ENCODE measurements at regions not wholly inside any gene's neighbourhood (a gene's known extent, or its start where the extent isn't known, plus 50 kb on each side); places are given as distances from the start of the nearest gene placed in this dataset.

DNA sequence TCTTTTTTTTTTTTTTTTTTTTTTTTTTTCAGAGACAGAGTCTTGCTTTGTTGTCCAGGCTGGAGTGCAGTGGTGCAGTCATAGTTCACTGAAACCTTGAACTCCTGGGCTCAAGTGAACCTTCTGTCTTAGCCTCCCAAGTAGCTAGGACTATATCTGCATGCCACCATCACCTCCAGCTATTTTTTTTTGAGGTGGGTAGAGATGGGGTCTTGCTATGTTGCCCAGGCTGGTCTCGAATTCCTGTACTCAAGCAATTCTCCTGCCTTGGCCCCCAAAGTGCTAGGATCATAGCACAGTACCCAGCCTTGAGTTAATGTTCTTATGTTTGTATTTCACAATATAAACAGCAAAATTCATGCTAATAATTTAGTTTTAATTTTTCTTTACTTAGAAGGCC lies 62.9 kb upstream of the IGFBP2 start:
- H3K4me3 Mint-ChIP-seq (ENCODE audit: unreplicated experiment) = no peak overlapping the region
- no peak for FAIRE-seq
- H3K36me3 ChIP-seq (ENCODE audit: insufficient read depth, low read length) = no peaks in the 10 kb centered on the region

GRCh38 chr2:216571178-216571908 lies 61.9 kb upstream of the IGFBP2 start:
- Mint-ChIP-seq H3K4me1 (ENCODE audit: low read depth, unreplicated experiment) (peaks cover 5% of the 10 kb centered on the region), H3K27ac (ENCODE audit: unreplicated experiment) (no peak overlapping the region), H3K9me3 (ENCODE audit: unreplicated experiment) (peaks cover 1% of the 10 kb centered on the region), H3K4me3 (ENCODE audit: unreplicated experiment) (no peak overlapping the region), H3K27me3 (ENCODE audit: low read depth, unreplicated experiment) (peaks cover 5% of the 10 kb centered on the region), H3K36me3 (ENCODE audit: low read depth, unreplicated experiment) (no peaks in the 10 kb centered on the region)
- H3K4me1 ChIP-seq (ENCODE audit: insufficient read depth, low read length) = no peaks in the 10 kb centered on the region
- TF ChIP-seq EZH2 (IDR thresholded peaks at IDR 0.05; ENCODE audit: insufficient read depth, low read length) = no peak
- TF ChIP-seq, protein P1, sequence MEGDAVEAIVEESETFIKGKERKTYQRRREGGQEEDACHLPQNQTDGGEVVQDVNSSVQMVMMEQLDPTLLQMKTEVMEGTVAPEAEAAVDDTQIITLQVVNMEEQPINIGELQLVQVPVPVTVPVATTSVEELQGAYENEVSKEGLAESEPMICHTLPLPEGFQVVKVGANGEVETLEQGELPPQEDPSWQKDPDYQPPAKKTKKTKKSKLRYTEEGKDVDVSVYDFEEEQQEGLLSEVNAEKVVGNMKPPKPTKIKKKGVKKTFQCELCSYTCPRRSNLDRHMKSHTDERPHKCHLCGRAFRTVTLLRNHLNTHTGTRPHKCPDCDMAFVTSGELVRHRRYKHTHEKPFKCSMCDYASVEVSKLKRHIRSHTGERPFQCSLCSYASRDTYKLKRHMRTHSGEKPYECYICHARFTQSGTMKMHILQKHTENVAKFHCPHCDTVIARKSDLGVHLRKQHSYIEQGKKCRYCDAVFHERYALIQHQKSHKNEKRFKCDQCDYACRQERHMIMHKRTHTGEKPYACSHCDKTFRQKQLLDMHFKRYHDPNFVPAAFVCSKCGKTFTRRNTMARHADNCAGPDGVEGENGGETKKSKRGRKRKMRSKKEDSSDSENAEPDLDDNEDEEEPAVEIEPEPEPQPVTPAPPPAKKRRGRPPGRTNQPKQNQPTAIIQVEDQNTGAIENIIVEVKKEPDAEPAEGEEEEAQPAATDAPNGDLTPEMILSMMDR (IDR thresholded peaks at IDR 0.05; ENCODE audit: insufficient read depth, low read depth, low read length) = no peak
- H3K9ac ChIP-seq (ENCODE audit: low read length) = no peak overlapping the region
- no peak overlapping the region for H3K27ac ChIP-seq (ENCODE audit: low read depth, low read length)
- no peaks in the 10 kb centered on the region for H3K36me3 ChIP-seq (ENCODE audit: insufficient read depth, low read length)
- no peak overlapping the region for H3K4me2 ChIP-seq (ENCODE audit: low read length)
- no peaks in the 10 kb centered on the region for H4K20me1 ChIP-seq (ENCODE audit: insufficient read depth, low read length)
- H3K27me3 ChIP-seq (ENCODE audit: insufficient read depth, low read length) = peaks cover 3% of the 10 kb centered on the region
- H3K4me3 ChIP-seq (ENCODE audit: insufficient read depth, low read depth, low read length) = no peak overlapping the region
- no peaks in the 10 kb centered on the region for H3K79me2 ChIP-seq (ENCODE audit: insufficient read depth, low read length)
- DNase-seq (ENCODE audit: low read depth) (no peak), FAIRE-seq (no peak)
- no peak overlapping the region for H2AFZ ChIP-seq (ENCODE audit: low read depth, low read length)
- no peaks in the 10 kb centered on the region for H3K9me3 ChIP-seq (ENCODE audit: insufficient read depth, low read depth, low read length)

More for the DNA sequence above, 62.9 kb upstream of the IGFBP2 start:
- Histone ChIP-seq H3K79me2 (ENCODE audit: insufficient read depth, low read length) (no peaks in the 10 kb centered on the region), H3K9ac (ENCODE audit: low read length) (no peak overlapping the region), H3K27me3 (ENCODE audit: insufficient read depth, low read length) (peaks cover 3% of the 10 kb centered on the region), H3K4me2 (ENCODE audit: low read length) (no peak overlapping the region), H3K9me3 (ENCODE audit: insufficient read depth, low read depth, low read length) (no peaks in the 10 kb centered on the region), H4K20me1 (ENCODE audit: insufficient read depth, low read length) (no peaks in the 10 kb centered on the region), H2AFZ (ENCODE audit: low read depth, low read length) (no peak overlapping the region), H3K27ac (ENCODE audit: low read depth, low read length) (no peak overlapping the region), H3K4me1 (ENCODE audit: insufficient read depth, low read length) (no peaks in the 10 kb centered on the region), H3K4me3 (ENCODE audit: insufficient read depth, low read depth, low read length) (no peak overlapping the region)
- H3K4me1 Mint-ChIP-seq (ENCODE audit: low read depth, unreplicated experiment) = peaks cover 7% of the 10 kb centered on the region
- no peak overlapping the region for H3K27ac Mint-ChIP-seq (ENCODE audit: unreplicated experiment)
- no peaks in the 10 kb centered on the region for H3K36me3 Mint-ChIP-seq (ENCODE audit: low read depth, unreplicated experiment)
- peaks cover 1% of the 10 kb centered on the region for H3K9me3 Mint-ChIP-seq (ENCODE audit: unreplicated experiment)
- DNase-seq (ENCODE audit: low read depth) = no peak
- no peak for TF ChIP-seq EZH2 (IDR thresholded peaks at IDR 0.05; ENCODE audit: insufficient read depth, low read length)
- TF ChIP-seq, protein P1 (IDR thresholded peaks at IDR 0.05; ENCODE audit: insufficient read depth, low read depth, low read length) = no peak
- peaks cover 5% of the 10 kb centered on the region for H3K27me3 Mint-ChIP-seq (ENCODE audit: low read depth, unreplicated experiment)

- H3K27me3 ChIP-seq (ENCODE audit: insufficient read depth, low read length) = peaks cover 3% of the 10 kb centered on the region
- DNase-seq (ENCODE audit: low read depth) = no peak
- FAIRE-seq = no peak
- H3K36me3 ChIP-seq (ENCODE audit: insufficient read depth, low read length) = no peaks in the 10 kb centered on the region
- H3K4me2 ChIP-seq (ENCODE audit: low read length) = no peak overlapping the region
- Mint-ChIP-seq H3K27ac (ENCODE audit: unreplicated experiment) (no peak overlapping the region), H3K27me3 (ENCODE audit: low read depth, unreplicated experiment) (peaks cover 5% of the 10 kb centered on the region), H3K4me1 (ENCODE audit: low read depth, unreplicated experiment) (peaks cover 5% of the 10 kb centered on the region), H3K36me3 (ENCODE audit: low read depth, unreplicated experiment) (no peaks in the 10 kb centered on the region), H3K9me3 (ENCODE audit: unreplicated experiment) (peaks cover 1% of the 10 kb centered on the region), H3K4me3 (ENCODE audit: unreplicated experiment) (no peak overlapping the region)
- no peak overlapping the region for H2AFZ ChIP-seq (ENCODE audit: low read depth, low read length)
- H3K9ac ChIP-seq (ENCODE audit: low read length) = no peak overlapping the region
- TF ChIP-seq EZH2 (IDR thresholded peaks at IDR 0.05; ENCODE audit: insufficient read depth, low read length) = no peak
- TF ChIP-seq, protein P1 (IDR thresholded peaks at IDR 0.05; ENCODE audit: insufficient read depth, low read depth, low read length) = no peak
- no peaks in the 10 kb centered on the region for H4K20me1 ChIP-seq (ENCODE audit: insufficient read depth, low read length)
- H3K79me2 ChIP-seq (ENCODE audit: insufficient read depth, low read length) = no peaks in the 10 kb centered on the region
- H3K4me1 ChIP-seq (ENCODE audit: insufficient read depth, low read length) = no peaks in the 10 kb centered on the region
- no peaks in the 10 kb centered on the region for H3K9me3 ChIP-seq (ENCODE audit: insufficient read depth, low read depth, low read length)
- no peak overlapping the region for H3K4me3 ChIP-seq (ENCODE audit: insufficient read depth, low read depth, low read length)
- no peak overlapping the region for H3K27ac ChIP-seq (ENCODE audit: low read depth, low read length)
These were observed 61.2 kb upstream of the IGFBP2 start for GRCh38 chr2:216571909-216572513.
